GM18502 (cell line): ENCODE measurements at regions not wholly inside any gene's neighbourhood (a gene's known extent, or its start where the extent isn't known, plus 50 kb on each side); places are given as distances from the start of the nearest gene placed in this dataset.

Experiments used
- ATAC-seq: cut with Tn5 transposase; IDR thresholded peaks from one replicate; pipeline ENCODE4 v1.9.1; 2021; ENCODE audit warnings: mild to moderate bottlenecking; ENCODE audit not compliant: unreplicated experiment, poor library complexity

GRCh38 chr4:64625438-64625837 is 216.2 kb upstream of the TECRL start:
- ATAC-seq = no peak

- ATAC-seq = no peak
Measured at GRCh38 chr4:64617800-64618199, 208.6 kb upstream of the TECRL start.

- no peak for ATAC-seq
Measured at GRCh38 chr4:64614276-64614675, 205.0 kb upstream of the TECRL start.

GRCh38 chr4:64613046-64613445 is 203.8 kb upstream of the TECRL start:
- ATAC-seq = no peak

- ATAC-seq = no peak
Measured at GRCh38 chr4:64598066-64598465, 188.8 kb upstream of the TECRL start.

GRCh38 chr4:64594723-64595122 is 185.5 kb upstream of the TECRL start:
- no peak for ATAC-seq

- ATAC-seq = no peak
Measured at GRCh38 chr4:64588507-64588906, 179.3 kb upstream of the TECRL start.

- ATAC-seq = peak; percentile 68
Measured at GRCh38 chr4:64584981-64585557, 175.8 kb upstream of the TECRL start.

GRCh38 chr4:64584125-64584524 is 174.9 kb upstream of the TECRL start:
- no peak for ATAC-seq

GRCh38 chr4:64582492-64582891 is 173.2 kb upstream of the TECRL start:
- ATAC-seq = no peak

GRCh38 chr4:64581422-64581821 is 172.2 kb upstream of the TECRL start:
- ATAC-seq = no peak

- no peak for ATAC-seq
Measured at GRCh38 chr4:64564126-64564525, 154.9 kb upstream of the TECRL start.

GRCh38 chr4:64559571-64559970 is 150.3 kb upstream of the TECRL start:
- ATAC-seq = no peak

- ATAC-seq = no peak
Measured at GRCh38 chr4:64551125-64551524, 141.9 kb upstream of the TECRL start.

- no peak for ATAC-seq
Measured at GRCh38 chr4:64545593-64545992, 136.3 kb upstream of the TECRL start.

GRCh38 chr4:64539234-64539849 is 130.1 kb upstream of the TECRL start:
- ATAC-seq = peak; percentile 98

- no peak for ATAC-seq
Measured at GRCh38 chr4:64538219-64538618, 129.0 kb upstream of the TECRL start.

GRCh38 chr4:64533637-64534036 is 124.4 kb upstream of the TECRL start:
- ATAC-seq = no peak

- no peak for ATAC-seq
Measured at GRCh38 chr4:64533159-64533558, 123.9 kb upstream of the TECRL start.

GRCh38 chr4:64520421-64520820 is 111.2 kb upstream of the TECRL start:
- ATAC-seq = no peak

- ATAC-seq = no peak
Measured at GRCh38 chr4:64518600-64518999, 109.3 kb upstream of the TECRL start.

- ATAC-seq = no peak
Measured at GRCh38 chr4:64516176-64516575, 106.9 kb upstream of the TECRL start.
